COR-L47 (cell line): ENCODE measurements at regions not wholly inside any gene's neighbourhood (a gene's known extent, or its start where the extent isn't known, plus 50 kb on each side); places are given as distances from the start of the nearest gene placed in this dataset.
"Not testable (repeated sequence)": the region's sequence is repeated elsewhere in the genome, so short reads cannot be mapped to it uniquely, and the experiment has no call there.

Experiments used
- DNase-seq: peaks from one replicate; lab custom pipeline; 2025; lab: John Stamatoyannopoulos, UW

- DNase-seq, result no peak
Observed at GRCh38 chr11:134866981-134867675, 455.1 kb upstream of the B3GAT1 start.

GRCh38 chr11:134866215-134866614 lies 454.2 kb upstream of the B3GAT1 start:
- DNase-seq, result no peak

DNA sequence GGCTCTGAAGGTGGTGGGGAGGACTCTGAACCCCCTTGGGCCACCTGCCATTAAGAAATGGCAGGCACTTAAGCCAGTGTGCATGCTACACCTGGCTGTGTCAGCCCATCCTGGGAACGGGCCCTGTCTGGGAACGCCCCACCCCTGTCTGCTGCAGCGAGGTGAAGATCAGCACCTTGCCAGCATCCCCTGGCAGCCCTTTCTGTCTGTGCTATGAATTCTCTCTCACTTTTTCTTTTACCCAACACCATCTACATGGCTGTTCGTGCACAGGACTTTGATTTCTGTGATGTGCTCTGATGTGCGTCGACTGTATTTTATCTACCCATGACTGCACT lies 452.9 kb upstream of the B3GAT1 start:
- no peak for DNase-seq

- DNase-seq, result no peak
Observed at GRCh38 chr11:134864233-134864967, 452.4 kb upstream of the B3GAT1 start.

GRCh38 chr11:134863294-134863693 lies 451.3 kb upstream of the B3GAT1 start:
- no peak for DNase-seq

GRCh38 chr11:134862587-134863195 lies 450.6 kb upstream of the B3GAT1 start:
- DNase-seq, result no peak

GRCh38 chr11:134862105-134862502 lies 450.1 kb upstream of the B3GAT1 start:
- DNase-seq, result no peak

DNA sequence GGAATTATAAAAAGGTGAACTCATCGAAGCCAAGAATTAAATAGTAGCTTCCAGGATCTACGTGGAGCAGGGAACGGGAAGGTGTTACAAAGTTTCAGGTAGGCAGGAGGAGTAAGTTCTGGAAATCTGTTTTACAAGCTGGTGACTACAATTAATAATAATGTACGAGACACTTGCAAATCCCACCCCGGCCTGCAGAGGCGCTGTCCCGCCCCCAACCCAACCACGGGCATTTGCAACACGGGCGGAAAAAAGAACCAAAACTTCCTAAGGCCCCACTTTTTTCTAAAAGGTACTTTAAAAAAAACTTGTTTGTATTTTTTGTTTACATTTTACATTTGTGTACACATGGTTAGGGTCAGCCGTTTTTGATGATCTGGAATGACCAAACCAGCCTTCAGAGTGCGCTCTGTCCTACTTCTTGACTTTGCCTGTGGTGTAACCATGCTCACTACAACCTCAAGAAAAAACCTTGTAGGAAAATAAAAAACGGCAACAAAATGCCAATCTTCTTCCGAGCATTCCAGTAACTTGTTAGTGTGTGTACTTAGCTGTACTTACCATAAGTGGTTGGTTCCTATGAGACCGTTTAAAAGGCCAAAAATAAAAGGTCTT lies 449.6 kb upstream of the B3GAT1 start:
- DNase-seq, result no peak

- no peak for DNase-seq
Observed at GRCh38 chr11:134858783-134859480, 446.9 kb upstream of the B3GAT1 start.

GRCh38 chr11:134857035-134857434 lies 445.0 kb upstream of the B3GAT1 start:
- no peak for DNase-seq

DNA sequence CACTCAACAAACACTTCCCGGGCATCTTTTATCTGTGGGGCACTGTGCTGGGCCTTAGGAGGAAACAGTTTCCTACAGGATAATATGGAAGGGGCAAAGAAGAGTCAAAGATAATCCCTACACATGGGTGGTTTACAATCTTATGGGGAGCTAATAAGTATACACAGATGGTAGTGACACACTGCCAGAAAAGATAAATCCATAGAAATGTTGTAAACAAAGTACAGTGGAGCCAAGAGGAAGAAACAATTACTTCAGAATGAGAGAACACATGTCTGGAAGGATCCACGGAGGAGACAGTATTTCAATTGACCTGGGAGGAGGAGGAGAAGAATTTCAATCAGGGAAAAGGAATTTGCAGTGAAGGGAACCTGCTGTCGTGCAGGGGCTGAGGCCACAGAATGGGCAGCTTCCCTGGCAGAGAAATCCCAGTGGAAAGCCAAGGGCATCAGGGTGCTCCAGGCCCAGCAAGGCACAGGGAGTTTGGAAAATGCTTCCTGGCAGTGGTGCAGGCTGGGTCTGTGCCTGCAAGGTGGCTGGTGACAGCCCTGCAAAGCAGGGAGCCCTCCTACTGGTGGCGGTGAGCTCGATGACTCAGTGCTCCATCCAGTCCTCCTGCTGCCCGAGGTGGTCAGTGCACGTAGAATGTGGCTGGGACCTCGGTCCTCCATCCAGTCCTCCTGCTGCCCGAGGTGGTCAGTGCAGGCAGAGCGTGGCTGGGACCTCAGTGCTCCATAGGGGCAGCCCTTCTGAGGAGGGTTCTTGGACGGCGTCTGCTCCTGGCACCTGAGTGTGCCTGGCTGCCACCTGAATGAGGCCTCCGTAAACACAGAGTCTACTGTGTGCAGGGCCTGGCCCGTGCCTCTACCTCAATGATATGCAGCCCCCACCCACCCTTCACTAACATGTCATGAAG lies 444.3 kb upstream of the B3GAT1 start:
- DNase-seq, result no peak

- DNase-seq, result no peak
Observed at GRCh38 chr11:134853992-134854991, 442.2 kb upstream of the B3GAT1 start.

GRCh38 chr11:134851503-134852224 lies 439.6 kb upstream of the B3GAT1 start:
- DNase-seq, result not testable (repeated sequence)

DNA sequence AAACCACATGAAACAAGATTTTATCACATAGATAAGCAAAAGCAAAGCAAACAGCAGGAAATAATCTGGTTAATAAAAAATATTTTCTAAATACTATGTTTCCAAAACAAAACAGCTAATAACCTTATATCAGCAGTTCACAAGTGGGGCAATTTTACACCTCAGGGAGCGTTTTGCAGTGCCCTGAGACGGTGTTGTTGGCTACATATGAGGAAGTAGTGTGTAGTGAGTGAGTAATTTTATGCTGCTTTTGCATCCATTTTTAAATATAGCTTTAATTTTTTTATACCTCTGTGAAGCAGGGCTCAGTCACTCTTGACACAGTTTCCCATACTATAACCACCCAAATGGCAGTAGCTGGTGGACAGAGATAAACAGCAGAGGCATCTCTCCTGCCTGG lies 438.5 kb upstream of the B3GAT1 start:
- DNase-seq, result no peak

- DNase-seq, result no peak
Observed at GRCh38 chr11:134849833-134850232, 437.8 kb upstream of the B3GAT1 start.

GRCh38 chr11:134847083-134847715 lies 435.2 kb upstream of the B3GAT1 start:
- no peak for DNase-seq

- no peak for DNase-seq
Observed at GRCh38 chr11:134846328-134847082, 434.5 kb upstream of the B3GAT1 start.
